ENCODE measurements at regions not wholly inside any gene's neighbourhood (a gene's known extent, or its start where the extent isn't known, plus 50 kb on each side); places are given as distances from the start of the nearest gene placed in this dataset.
"Not testable (repeated sequence)": the region's sequence is repeated elsewhere in the genome, so short reads cannot be mapped to it uniquely, and the experiment has no call there.

- ChIA-PET POLR2A (no interaction called here), CTCF (no interaction called here)
- no peak for TF ChIP-seq CTCF (IDR thresholded peaks at IDR 0.05; ENCODE audit: insufficient read depth, low read depth, low read length)
- Histone ChIP-seq H3K27me3 (ENCODE audit: control insufficient read depth, insufficient read depth, low read length) (no peaks in the 10 kb centered on the region), H3K4me3 (ENCODE audit: low read depth, low read length) (no peak overlapping the region), H3K36me3 (ENCODE audit: control insufficient read depth, insufficient read depth, low read length) (no peaks in the 10 kb centered on the region)
- DNase-seq (ENCODE audit: low read depth) = no peak
Measured at GRCh38 chr3:178950676-178951075, 120.9 kb downstream of the ZMAT3 start.

- Histone ChIP-seq H3K27me3 (ENCODE audit: control insufficient read depth, insufficient read depth, low read length) (no peaks in the 10 kb centered on the region), H3K36me3 (ENCODE audit: control insufficient read depth, insufficient read depth, low read length) (no peaks in the 10 kb centered on the region), H3K4me3 (ENCODE audit: low read depth, low read length) (no peak overlapping the region)
- no peak for TF ChIP-seq CTCF (IDR thresholded peaks at IDR 0.05; ENCODE audit: insufficient read depth, low read depth, low read length)
- POLR2A ChIA-PET = no interaction called here
- no peak for DNase-seq (ENCODE audit: low read depth)
- CTCF ChIA-PET = no interaction called here
Measured at GRCh38 chr3:178949896-178950295, 121.7 kb downstream of the ZMAT3 start.

GRCh38 chr3:178948546-178948945 is 123.1 kb downstream of the ZMAT3 start:
- POLR2A ChIA-PET = no interaction called here
- CTCF ChIA-PET = interaction anchor here (0.6 to 1.3 kb wide), 2 partner anchors 505 to 515 kb away, joined by 3 to 6 read pairs; no protein-coding TSS in a partner anchor
- no peak for DNase-seq (ENCODE audit: low read depth)
- Histone ChIP-seq H3K4me3 (ENCODE audit: low read depth, low read length) (no peak overlapping the region), H3K36me3 (ENCODE audit: control insufficient read depth, insufficient read depth, low read length) (no peaks in the 10 kb centered on the region), H3K27me3 (ENCODE audit: control insufficient read depth, insufficient read depth, low read length) (no peaks in the 10 kb centered on the region)
- no peak for TF ChIP-seq CTCF (IDR thresholded peaks at IDR 0.05; ENCODE audit: insufficient read depth, low read depth, low read length)

GRCh38 chr3:178947738-178948137 is 123.9 kb downstream of the ZMAT3 start:
- DNase-seq (ENCODE audit: low read depth) = no peak
- Histone ChIP-seq H3K4me3 (ENCODE audit: low read depth, low read length) (no peak overlapping the region), H3K27me3 (ENCODE audit: control insufficient read depth, insufficient read depth, low read length) (no peaks in the 10 kb centered on the region), H3K36me3 (ENCODE audit: control insufficient read depth, insufficient read depth, low read length) (no peaks in the 10 kb centered on the region)
- POLR2A ChIA-PET = no interaction called here
- CTCF ChIA-PET = interaction anchor here (0.6 to 1.3 kb wide), 3 partner anchors 12 to 515 kb away, joined by 3 to 6 read pairs (median 4); no protein-coding TSS in a partner anchor
- TF ChIP-seq CTCF (IDR thresholded peaks at IDR 0.05; ENCODE audit: insufficient read depth, low read depth, low read length) = no peak

GRCh38 chr3:178942261-178942660 is 129.3 kb downstream of the ZMAT3 start:
- DNase-seq (ENCODE audit: low read depth); POLR2A ChIA-PET; CTCF ChIA-PET: not testable (repeated sequence)

GRCh38 chr3:178930116-178930515 is 141.5 kb downstream of the ZMAT3 start:
- ChIA-PET CTCF (no interaction called here), POLR2A (no interaction called here)
- DNase-seq (ENCODE audit: low read depth) = no peak
- no peaks in the 10 kb centered on the region for H3K27me3 ChIP-seq (ENCODE audit: control insufficient read depth, insufficient read depth, low read length)
- H3K36me3 ChIP-seq (ENCODE audit: control insufficient read depth, insufficient read depth, low read length) = no peaks in the 10 kb centered on the region
- TF ChIP-seq CTCF (IDR thresholded peaks at IDR 0.05; ENCODE audit: insufficient read depth, low read depth, low read length) = no peak
- no peak overlapping the region for H3K4me3 ChIP-seq (ENCODE audit: low read depth, low read length)

More at GRCh38 chr3:178942261-178942660, 129.3 kb downstream of the ZMAT3 start:
- not testable (repeated sequence) for H3K36me3 ChIP-seq (ENCODE audit: control insufficient read depth, insufficient read depth, low read length); H3K4me3 ChIP-seq (ENCODE audit: low read depth, low read length); H3K27me3 ChIP-seq (ENCODE audit: control insufficient read depth, insufficient read depth, low read length)
